ENCODE measurements at regions not wholly inside any gene's neighbourhood (a gene's known extent, or its start where the extent isn't known, plus 50 kb on each side); places are given as distances from the start of the nearest gene placed in this dataset.

DNA sequence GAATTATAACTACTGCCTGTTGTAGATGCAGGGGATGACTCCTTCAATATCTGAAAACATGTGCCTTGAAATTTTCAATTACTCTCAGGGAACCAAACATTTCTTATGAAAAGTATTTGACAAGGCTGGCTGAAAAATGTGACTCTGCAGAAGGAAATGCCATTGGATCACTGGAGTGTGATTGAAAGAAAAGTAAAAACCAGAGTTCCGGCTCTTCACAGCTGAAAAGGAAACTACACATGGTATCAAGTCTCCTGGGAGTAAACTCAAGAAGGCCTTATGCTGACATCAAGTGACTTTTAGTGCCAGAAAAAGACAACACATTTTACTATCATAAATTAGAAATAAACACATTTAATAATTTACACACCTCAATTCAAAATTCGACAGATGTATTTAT is 693.0 kb downstream of the LRFN5 start:
- no peak for DNase-seq

- no peak for DNase-seq
Measured at GRCh38 chr14:42293180-42293579, 686.5 kb downstream of the LRFN5 start.

GRCh38 chr14:42277840-42278239 is 671.2 kb downstream of the LRFN5 start:
- no peak for DNase-seq

GRCh38 chr14:42269234-42269633 is 662.6 kb downstream of the LRFN5 start:
- DNase-seq = no peak

DNA sequence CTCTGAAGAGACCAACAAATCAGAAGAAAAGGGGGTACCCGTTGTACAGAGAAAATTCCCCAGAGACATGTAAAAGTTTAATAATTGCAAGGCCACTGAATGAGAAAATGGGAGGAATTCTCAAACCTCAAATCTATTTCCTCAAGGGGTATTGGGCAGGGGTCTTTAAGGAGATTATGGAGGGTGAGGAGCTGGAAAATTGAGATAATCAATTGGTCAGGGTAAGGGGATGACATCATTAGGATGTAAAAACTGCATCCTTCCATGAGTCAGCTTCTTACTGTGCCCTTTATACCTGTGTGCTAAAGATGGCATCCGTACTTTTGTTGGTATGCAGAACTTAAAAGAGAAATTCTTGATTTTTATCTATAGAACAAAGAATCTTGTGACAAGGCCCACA is 641.5 kb downstream of the LRFN5 start:
- no peak for DNase-seq

DNA sequence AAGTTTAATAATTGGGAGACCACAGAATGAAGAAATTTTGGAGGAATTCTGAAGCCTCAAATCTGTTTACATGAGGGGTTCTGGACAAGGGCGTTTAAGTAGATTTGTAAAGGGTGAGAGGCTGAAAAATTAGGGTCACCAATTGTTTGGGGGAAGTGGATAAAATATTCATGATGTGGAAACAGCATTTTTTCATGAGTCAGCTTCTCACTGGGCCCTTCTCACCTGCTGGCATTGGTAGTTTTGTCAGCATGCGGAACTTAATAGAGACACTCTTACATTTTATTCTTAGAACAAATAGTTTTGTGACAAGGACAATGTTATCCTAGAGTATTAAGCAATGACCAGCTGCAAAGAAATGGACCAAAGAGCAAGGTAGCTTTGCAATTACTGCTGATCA is 634.4 kb downstream of the LRFN5 start:
- DNase-seq = no peak

DNA sequence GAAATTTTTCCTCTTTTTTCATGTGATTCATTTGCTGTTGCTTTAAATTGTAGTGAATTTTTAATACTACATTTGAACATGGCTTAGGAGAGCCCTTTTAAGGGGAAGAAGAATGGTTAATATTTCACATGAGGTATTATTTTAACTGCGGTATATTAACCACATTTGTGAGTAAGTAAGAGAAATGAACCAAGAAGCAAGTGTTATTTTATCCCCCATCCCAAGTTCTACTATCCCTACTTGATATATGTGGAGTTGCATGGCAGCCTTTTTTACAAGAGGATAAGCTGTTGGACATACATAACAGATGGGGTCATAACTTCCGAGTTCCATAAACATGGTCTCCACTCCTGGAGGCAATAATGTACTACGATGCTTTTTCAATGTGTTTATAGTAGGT is 623.3 kb downstream of the LRFN5 start:
- DNase-seq = no peak

GRCh38 chr14:42229294-42229693 is 622.6 kb downstream of the LRFN5 start:
- DNase-seq = no peak

DNA sequence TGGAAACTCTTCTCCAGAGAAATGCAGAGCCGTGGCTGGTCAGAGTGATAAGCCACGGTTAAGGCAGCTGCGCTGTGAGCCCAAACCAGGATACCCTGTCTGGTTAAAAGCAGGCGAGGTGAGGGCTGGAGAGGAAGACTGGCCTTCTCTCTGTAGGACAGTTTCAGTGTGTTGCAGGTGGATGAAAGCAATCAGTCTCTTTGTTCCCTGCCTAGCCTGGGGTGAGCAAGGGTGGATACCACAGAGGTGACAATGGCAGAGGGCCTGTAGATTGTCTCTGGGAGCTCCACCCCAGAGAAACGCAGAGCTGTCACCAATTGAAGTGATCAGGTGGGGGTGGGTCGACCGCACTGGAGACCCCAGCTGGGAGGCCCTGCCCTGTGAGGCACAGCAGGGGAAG is 621.9 kb downstream of the LRFN5 start:
- DNase-seq = no peak

- peak; percentile 80 for DNase-seq
Measured at GRCh38 chr14:42224053-42224888, 617.6 kb downstream of the LRFN5 start.

DNA sequence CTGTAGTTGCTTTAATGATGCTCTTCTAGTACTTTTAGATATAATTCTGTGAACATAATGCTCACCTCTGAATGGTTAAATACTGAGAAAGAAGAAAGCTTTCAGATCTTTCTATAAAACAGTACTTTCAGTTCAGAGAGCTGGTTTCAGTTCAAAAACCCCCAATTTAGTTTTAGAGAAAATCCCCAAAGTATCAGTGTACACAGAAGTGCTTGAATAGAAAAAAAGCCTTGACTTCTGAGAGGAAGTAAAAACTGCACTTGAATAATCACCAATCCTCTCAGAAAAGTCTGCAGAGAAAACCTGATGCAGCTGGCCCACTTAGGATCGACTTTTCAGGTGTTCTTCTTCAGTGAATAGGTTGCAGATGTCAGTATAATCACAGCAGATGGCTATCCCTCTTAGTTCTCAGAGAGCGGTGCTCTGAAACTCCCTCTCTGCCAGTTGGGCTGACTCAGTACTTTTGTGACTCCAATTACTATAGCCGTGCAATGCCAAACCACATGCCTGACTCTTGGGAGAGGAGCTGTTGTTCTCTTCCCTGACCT is 616.3 kb downstream of the LRFN5 start:
- DNase-seq = peak; percentile 61

DNA sequence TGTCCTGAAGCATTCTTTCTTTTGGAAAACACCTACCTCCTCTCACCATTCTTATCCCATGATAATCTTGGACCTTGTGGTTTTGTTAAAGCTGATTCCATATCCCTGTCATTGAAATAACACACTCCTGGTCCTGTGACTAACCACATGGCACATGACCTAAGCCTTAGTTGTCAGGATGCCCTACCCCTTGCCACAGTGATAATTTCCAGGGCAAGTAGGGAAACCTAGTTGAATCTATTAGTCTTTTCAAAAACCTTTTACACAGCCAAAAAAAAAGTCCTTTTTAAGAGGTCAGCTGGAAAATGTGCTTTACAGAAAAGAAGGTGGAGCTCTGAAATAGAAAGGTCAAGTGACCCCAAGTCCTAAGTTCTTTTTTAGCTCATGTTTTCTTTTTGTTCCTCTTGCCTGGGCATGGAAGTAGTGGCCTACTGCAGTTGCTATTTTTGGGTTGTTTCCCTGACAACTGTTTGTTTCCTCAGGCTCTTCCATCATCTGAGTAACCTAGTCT is 608.4 kb downstream of the LRFN5 start:
- DNase-seq = peak; percentile 57

DNA sequence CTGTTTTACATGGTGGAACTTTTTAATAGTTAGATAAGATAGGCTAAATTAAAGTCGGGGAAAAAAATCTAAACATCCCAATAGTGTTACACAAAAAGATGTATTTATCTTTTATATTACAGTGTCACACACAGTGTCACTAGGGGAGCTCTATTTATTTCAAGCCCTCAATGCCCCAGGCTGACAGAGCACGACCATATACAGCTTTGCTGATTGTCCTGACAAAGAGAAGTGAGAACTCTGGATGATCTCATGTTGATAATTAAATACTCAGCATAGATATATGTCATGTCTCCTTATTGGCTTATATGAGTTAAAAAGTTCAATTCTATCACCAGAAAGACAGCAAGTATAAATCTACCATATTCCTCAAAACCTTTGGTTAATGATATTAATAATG is 594.3 kb downstream of the LRFN5 start:
- no peak for DNase-seq

DNA sequence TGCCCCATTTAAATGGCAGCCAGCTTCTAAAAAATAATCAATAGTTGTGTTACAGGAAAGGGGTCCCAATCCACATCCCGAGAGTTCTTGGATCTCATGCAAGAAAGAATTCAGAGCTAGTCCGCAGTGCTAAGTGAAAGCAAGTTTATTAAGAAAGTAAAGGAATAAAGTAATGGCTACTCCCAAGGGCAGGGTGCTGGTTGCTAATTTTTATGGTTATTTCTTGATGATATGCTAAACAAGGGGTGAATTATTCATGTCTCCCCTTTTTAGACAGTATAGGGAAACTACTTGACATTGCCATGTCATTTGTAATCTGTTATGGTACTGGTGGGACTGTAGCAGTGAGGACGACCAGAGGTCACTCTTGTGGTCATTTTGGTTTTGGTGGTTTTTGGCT is 591.3 kb downstream of the LRFN5 start:
- DNase-seq = no peak

GRCh38 chr14:42192738-42193653 is 586.3 kb downstream of the LRFN5 start:
- no peak for DNase-seq

DNA sequence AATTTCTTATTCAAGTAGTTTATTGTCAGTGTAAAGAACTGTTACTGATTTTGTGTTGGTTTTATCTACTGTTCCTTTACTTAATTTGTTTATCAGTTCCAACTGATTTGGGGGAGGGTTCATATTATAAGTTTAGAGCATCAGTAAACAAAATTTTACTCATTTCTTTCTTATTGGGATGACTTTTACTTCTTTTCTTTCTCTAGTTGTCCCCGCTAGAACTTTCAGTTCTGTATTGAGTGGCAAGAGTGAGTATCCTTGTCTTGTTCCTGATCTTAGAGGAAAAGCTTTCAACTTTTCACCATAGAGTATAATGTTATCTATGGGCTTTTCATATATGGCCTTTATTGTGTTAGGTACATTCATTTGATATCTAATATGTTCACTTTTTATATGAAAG is 584.1 kb downstream of the LRFN5 start:
- no peak for DNase-seq

- DNase-seq = no peak
Measured at GRCh38 chr14:42187846-42188245, 581.2 kb downstream of the LRFN5 start.

GRCh38 chr14:42185718-42186117 is 579.0 kb downstream of the LRFN5 start:
- no peak for DNase-seq

- DNase-seq = no peak
Measured at GRCh38 chr14:42174357-42174756, 567.7 kb downstream of the LRFN5 start.

- no peak for DNase-seq
Measured at GRCh38 chr14:42173206-42173605, 566.5 kb downstream of the LRFN5 start.

- DNase-seq = no peak
Measured at GRCh38 chr14:42172304-42172703, 565.6 kb downstream of the LRFN5 start.

DNA sequence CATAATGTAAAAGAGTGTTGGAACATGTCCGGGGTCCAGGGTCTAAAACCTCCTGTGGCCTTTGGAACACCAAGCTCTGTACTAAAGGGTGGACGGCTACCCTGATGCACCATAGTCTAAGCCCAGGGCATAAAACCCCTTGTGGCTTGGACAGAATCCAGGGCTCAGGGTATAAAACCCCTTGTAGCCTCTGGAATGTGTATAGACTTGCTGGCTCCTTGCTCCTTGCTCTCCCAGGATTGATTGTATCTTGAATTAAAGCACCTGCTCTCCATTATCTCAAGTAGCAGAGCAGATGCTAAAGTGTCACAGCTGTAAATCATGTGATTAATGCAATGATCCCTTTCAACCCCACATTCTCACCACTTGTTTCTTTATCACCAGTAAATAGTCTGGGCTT is 556.5 kb downstream of the LRFN5 start:
- DNase-seq = no peak

DNA sequence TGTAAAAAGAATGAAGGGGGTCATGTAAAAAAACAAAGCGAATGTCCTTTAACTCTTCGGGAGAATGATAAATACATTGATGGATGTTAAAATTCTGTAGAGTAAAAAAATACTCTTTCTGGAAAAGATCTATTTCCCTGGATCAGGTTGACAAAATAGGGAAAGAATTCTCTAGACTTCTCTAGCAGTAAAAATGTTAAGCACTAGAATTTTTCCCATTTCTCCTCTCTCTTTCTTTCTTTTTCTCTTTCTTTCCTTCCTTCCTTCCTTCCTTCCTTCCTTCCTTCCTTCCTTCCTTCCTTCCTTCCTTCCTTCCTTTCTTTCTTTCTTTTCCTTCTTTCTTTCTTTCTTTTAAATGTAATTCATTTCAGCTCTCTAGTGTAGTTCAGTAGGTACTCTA is 552.5 kb downstream of the LRFN5 start:
- DNase-seq = no peak

All from islet precursor cell (in vitro differentiated cells).